ENCODE measurements at regions not wholly inside any gene's neighbourhood (a gene's known extent, or its start where the extent isn't known, plus 50 kb on each side); places are given as distances from the start of the nearest gene placed in this dataset.

DNA sequence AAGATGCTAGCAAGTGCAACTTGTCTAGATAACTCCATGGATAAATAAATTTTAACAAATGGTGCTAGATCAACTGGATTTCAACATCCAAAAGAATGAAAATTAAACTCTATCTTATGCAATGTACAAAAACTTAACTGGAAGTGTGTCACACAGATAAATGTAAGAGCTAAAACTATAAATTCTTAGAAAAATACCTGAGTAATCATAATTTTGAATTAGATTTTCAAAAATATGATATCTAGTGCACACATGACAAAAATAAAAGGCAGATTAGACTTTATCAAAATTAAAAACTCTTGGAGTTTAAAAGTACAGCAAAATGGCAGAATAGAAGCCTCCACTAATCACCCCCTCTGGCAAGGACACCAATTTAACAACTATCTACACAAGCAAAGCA lies 1791.2 kb upstream of the CDH6 start:
- TF ChIP-seq EGR1 (IDR thresholded peaks at IDR 0.05; ENCODE audit: borderline replicate concordance, low read depth, low read length) (no peak), EP300 (IDR thresholded peaks at IDR 0.05; ENCODE audit: borderline replicate concordance in 1 of 2, low read depth in 2 of 2, low read length in 2 of 2) (no peak), JUND (IDR thresholded peaks at IDR 0.05; ENCODE audit: low read length) (no peak), EZH2 (IDR thresholded peaks at IDR 0.05; ENCODE audit: low read depth, low read length, severe bottlenecking) (no peak), HDAC2 (IDR thresholded peaks at IDR 0.05; ENCODE audit: borderline replicate concordance in 1 of 2, low read depth in 2 of 2, low read length in 2 of 2) (no peak)
- TF ChIP-seq, protein P1, sequence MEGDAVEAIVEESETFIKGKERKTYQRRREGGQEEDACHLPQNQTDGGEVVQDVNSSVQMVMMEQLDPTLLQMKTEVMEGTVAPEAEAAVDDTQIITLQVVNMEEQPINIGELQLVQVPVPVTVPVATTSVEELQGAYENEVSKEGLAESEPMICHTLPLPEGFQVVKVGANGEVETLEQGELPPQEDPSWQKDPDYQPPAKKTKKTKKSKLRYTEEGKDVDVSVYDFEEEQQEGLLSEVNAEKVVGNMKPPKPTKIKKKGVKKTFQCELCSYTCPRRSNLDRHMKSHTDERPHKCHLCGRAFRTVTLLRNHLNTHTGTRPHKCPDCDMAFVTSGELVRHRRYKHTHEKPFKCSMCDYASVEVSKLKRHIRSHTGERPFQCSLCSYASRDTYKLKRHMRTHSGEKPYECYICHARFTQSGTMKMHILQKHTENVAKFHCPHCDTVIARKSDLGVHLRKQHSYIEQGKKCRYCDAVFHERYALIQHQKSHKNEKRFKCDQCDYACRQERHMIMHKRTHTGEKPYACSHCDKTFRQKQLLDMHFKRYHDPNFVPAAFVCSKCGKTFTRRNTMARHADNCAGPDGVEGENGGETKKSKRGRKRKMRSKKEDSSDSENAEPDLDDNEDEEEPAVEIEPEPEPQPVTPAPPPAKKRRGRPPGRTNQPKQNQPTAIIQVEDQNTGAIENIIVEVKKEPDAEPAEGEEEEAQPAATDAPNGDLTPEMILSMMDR (IDR thresholded peaks at IDR 0.05; ENCODE audit: control extremely low read depth in 1 of 3, insufficient read depth in 1 of 3, low read depth in 1 of 3, low read length in 3 of 3), result no peak

Measured in H1 (cell line).